HEK293 (cell line): ENCODE measurements at regions not wholly inside any gene's neighbourhood (a gene's known extent, or its start where the extent isn't known, plus 50 kb on each side); places are given as distances from the start of the nearest gene placed in this dataset.

ENCODE experiments used
- EGR2 ChIP-seq: fragments of 450-650 bp; formaldehyde crosslinking; IDR thresholded peaks from 2 replicates; pipeline ENCODE4 v1.5.1; 2016; ENCODE audit warnings: low read depth, missing biosample characterization, missing genetic modification characterization
- ELK4 ChIP-seq: IDR thresholded peaks from 2 replicates; pipeline ENCODE4 v1.6.1; 2011; ENCODE audit warnings: mild to moderate bottlenecking, low read depth, low read length, borderline replicate concordance
- INSM2 ChIP-seq: fragments of 450-650 bp; formaldehyde crosslinking; IDR thresholded peaks from 2 replicates; pipeline ENCODE4 v1.5.1; 2016; ENCODE audit warnings: missing biosample characterization, missing genetic modification characterization
- KLF16 ChIP-seq: fragments of 450-650 bp; formaldehyde crosslinking; IDR thresholded peaks from 2 replicates; pipeline ENCODE4 v1.5.1; 2017; ENCODE audit warnings: missing biosample characterization, missing genetic modification characterization
- SCRT2 ChIP-seq: fragments of 450-650 bp; formaldehyde crosslinking; IDR thresholded peaks from 2 replicates; pipeline ENCODE4 v1.5.1; 2016; ENCODE audit warnings: missing biosample characterization, missing genetic modification characterization
- WT1 ChIP-seq: fragments of 450-650 bp; formaldehyde crosslinking; IDR thresholded peaks from 2 replicates; pipeline ENCODE4 v1.5.1; 2016; ENCODE audit warnings: missing biosample characterization, missing genetic modification characterization
- ZFHX2 ChIP-seq: fragments of 450-650 bp; formaldehyde crosslinking; conservative IDR thresholded peaks from 2 replicates; pipeline ENCODE4 v1.5.1; 2016; ENCODE audit warnings: missing biosample characterization, missing genetic modification characterization
- ZNF132 ChIP-seq: fragments of 450-650 bp; formaldehyde crosslinking; IDR thresholded peaks from 2 replicates; pipeline ENCODE4 v1.5.1; 2017; ENCODE audit warnings: missing biosample characterization, missing genetic modification characterization, borderline replicate concordance
- ZNF133 ChIP-seq: fragments of 450-650 bp; formaldehyde crosslinking; IDR thresholded peaks from 2 replicates; pipeline ENCODE4 v1.5.1; 2016; ENCODE audit warnings: missing biosample characterization, missing genetic modification characterization
- ZNF155 ChIP-seq: fragments of 450-650 bp; formaldehyde crosslinking; IDR thresholded peaks from 2 replicates; pipeline ENCODE4 v1.5.1; 2016; ENCODE audit warnings: missing biosample characterization, missing genetic modification characterization
- ZNF169 ChIP-seq: fragments of 450-650 bp; formaldehyde crosslinking; IDR thresholded peaks from 2 replicates; pipeline ENCODE4 v1.5.1; 2016; ENCODE audit warnings: missing biosample characterization, missing genetic modification characterization
- ZNF19 ChIP-seq: fragments of 450-650 bp; formaldehyde crosslinking; IDR thresholded peaks from 2 replicates; pipeline ENCODE4; 2016; ENCODE audit warnings: missing biosample characterization, missing genetic modification characterization, low read depth
- ZNF24 ChIP-seq: fragments of 450-650 bp; formaldehyde crosslinking; IDR thresholded peaks from 2 replicates; pipeline ENCODE4 v1.5.1; 2016; ENCODE audit warnings: missing biosample characterization, missing genetic modification characterization
- ZNF248 ChIP-seq: fragments of 450-650 bp; formaldehyde crosslinking; IDR thresholded peaks from 2 replicates; pipeline ENCODE4 v1.5.1; 2017; ENCODE audit warnings: missing biosample characterization, missing genetic modification characterization
- ZNF350 ChIP-seq: fragments of 450-650 bp; formaldehyde crosslinking; IDR thresholded peaks from 2 replicates; pipeline ENCODE4 v1.5.0; 2017; ENCODE audit warnings: missing biosample characterization, mild to moderate bottlenecking, missing genetic modification characterization
- ZNF37A ChIP-seq: fragments of 450-650 bp; IDR thresholded peaks from 2 replicates; pipeline ENCODE4 v1.5.1; 2018; ENCODE audit warnings: missing biosample characterization, missing genetic modification characterization
- ZNF426 ChIP-seq: fragments of 450-650 bp; formaldehyde crosslinking; IDR thresholded peaks from 2 replicates; pipeline ENCODE4 v1.5.1; 2017; ENCODE audit warnings: missing biosample characterization, missing genetic modification characterization, mild to moderate bottlenecking, inconsistent platforms, moderate library complexity
- ZNF433 ChIP-seq: fragments of 450-650 bp; formaldehyde crosslinking; IDR thresholded peaks from 2 replicates; pipeline ENCODE4 v1.5.1; 2016; ENCODE audit warnings: missing biosample characterization, missing genetic modification characterization, low read depth
- ZNF473 ChIP-seq: fragments of 450-650 bp; formaldehyde crosslinking; IDR thresholded peaks from 2 replicates; pipeline ENCODE4 v1.5.1; 2017; ENCODE audit warnings: missing biosample characterization, missing genetic modification characterization
- ZNF488 ChIP-seq: fragments of 450-650 bp; formaldehyde crosslinking; IDR thresholded peaks from 2 replicates; pipeline ENCODE4 v1.5.1; 2016; ENCODE audit warnings: missing biosample characterization, missing genetic modification characterization
- ZNF514 ChIP-seq: fragments of 450-650 bp; formaldehyde crosslinking; IDR thresholded peaks from 2 replicates; pipeline ENCODE4 v1.5.1; 2016; ENCODE audit warnings: missing biosample characterization, missing genetic modification characterization
- ZNF549 ChIP-seq: fragments of 450-650 bp; IDR thresholded peaks from 2 replicates; pipeline ENCODE4 v1.5.1; 2018; ENCODE audit warnings: missing biosample characterization, missing genetic modification characterization, mild to moderate bottlenecking, inconsistent platforms, moderate library complexity
- ZNF558 ChIP-seq: fragments of 450-650 bp; formaldehyde crosslinking; IDR thresholded peaks from 2 replicates; pipeline ENCODE4 v1.5.1; 2016; ENCODE audit warnings: missing biosample characterization, missing genetic modification characterization
- ZNF561 ChIP-seq: fragments of 450-650 bp; IDR thresholded peaks from 2 replicates; pipeline ENCODE4 v1.5.1; 2018; ENCODE audit warnings: missing biosample characterization, missing genetic modification characterization, borderline replicate concordance
- ZNF585B ChIP-seq: fragments of 450-650 bp; formaldehyde crosslinking; IDR thresholded peaks from 2 replicates; pipeline ENCODE4 v1.5.1; 2016; ENCODE audit warnings: missing biosample characterization, missing genetic modification characterization
- ZNF658 ChIP-seq: fragments of 450-650 bp; formaldehyde crosslinking; IDR thresholded peaks from 2 replicates; pipeline ENCODE4; 2016; ENCODE audit warnings: missing biosample characterization, missing genetic modification characterization
- ZNF664 ChIP-seq: fragments of 450-650 bp; formaldehyde crosslinking; IDR thresholded peaks from 2 replicates; pipeline ENCODE4 v1.5.1; 2016; ENCODE audit warnings: missing biosample characterization, missing genetic modification characterization
- ZNF670 ChIP-seq: fragments of 450-650 bp; formaldehyde crosslinking; IDR thresholded peaks from 2 replicates; pipeline ENCODE4 v1.5.1; 2016; ENCODE audit warnings: missing biosample characterization, missing genetic modification characterization, low read depth
- ZNF677 ChIP-seq: fragments of 450-650 bp; IDR thresholded peaks from 2 replicates; pipeline ENCODE4 v1.5.0; 2018; ENCODE audit warnings: missing biosample characterization, mild to moderate bottlenecking, missing genetic modification characterization, moderate library complexity
- ZNF76 ChIP-seq: fragments of 450-650 bp; formaldehyde crosslinking; IDR thresholded peaks from 2 replicates; pipeline ENCODE4; 2016; ENCODE audit warnings: low read depth, missing biosample characterization, missing genetic modification characterization, borderline replicate concordance
- ZNF776 ChIP-seq: fragments of 450-650 bp; formaldehyde crosslinking; IDR thresholded peaks from 2 replicates; pipeline ENCODE4 v1.5.0; 2017; ENCODE audit warnings: missing biosample characterization, missing genetic modification characterization, borderline replicate concordance
- ZNF791 ChIP-seq: fragments of 450-650 bp; formaldehyde crosslinking; IDR thresholded peaks from 2 replicates; pipeline ENCODE4 v1.5.1; 2016; ENCODE audit warnings: missing biosample characterization, missing genetic modification characterization
- ZSCAN18 ChIP-seq: fragments of 450-650 bp; formaldehyde crosslinking; IDR thresholded peaks from 2 replicates; pipeline ENCODE4 v1.5.1; 2016; ENCODE audit warnings: missing biosample characterization, missing genetic modification characterization
- ZSCAN23 ChIP-seq: fragments of 450-650 bp; formaldehyde crosslinking; IDR thresholded peaks from 2 replicates; pipeline ENCODE4 v1.5.1; 2016; ENCODE audit warnings: missing biosample characterization, missing genetic modification characterization
- ZSCAN5A ChIP-seq: fragments of 450-650 bp; formaldehyde crosslinking; IDR thresholded peaks from 2 replicates; pipeline ENCODE4 v1.5.1; 2016; ENCODE audit warnings: missing biosample characterization, missing genetic modification characterization

- TF ChIP-seq ZNF426 (tag by site-specific recombination) (no peak), ZNF585B (tag by site-specific recombination) (no peak), ZNF248 (no peak), ZNF791 (tag by site-specific recombination) (no peak), ELK4 (no peak), ZNF558 (tag by site-specific recombination) (peak; percentile 54), ZNF155 (no peak), ZNF658 (no peak), SCRT2 (tag by site-specific recombination) (no peak), ZFHX2 (tag by site-specific recombination) (peak; percentile 78), ZNF19 (no peak), ZNF433 (tag by site-specific recombination) (no peak), ZSCAN18 (no peak), ZNF37A (tag by site-specific recombination) (no peak), INSM2 (tag by site-specific recombination) (peak; percentile 65; the same call in 1 of the 2 replicates), ZNF132 (no peak), ZNF561 (tag by site-specific recombination) (peak; percentile 76), ZNF169 (tag by site-specific recombination) (no peak), ZNF24 (peak; percentile 77), ZNF677 (tag by site-specific recombination) (no peak), ZNF549 (tag by site-specific recombination) (no peak), ZNF76 (tag by site-specific recombination) (no peak; the same call in 1 of the 2 replicates), ZSCAN23 (tag by site-specific recombination) (peak; percentile 84), ZNF670 (tag by site-specific recombination) (no peak), EGR2 (peak; percentile 63), ZNF776 (tag by site-specific recombination) (no peak), ZNF664 (tag by site-specific recombination) (peak; percentile 16; the same call in 1 of the 2 replicates), ZNF488 (tag by site-specific recombination) (0 out of 2 replicates have a peak, but pooled peaks have one; percentile 39), ZNF133 (tag by site-specific recombination) (no peak), ZSCAN5A (no peak), KLF16 (tag by site-specific recombination) (no peak; the same call in 1 of the 2 replicates), ZNF473 (tag by site-specific recombination) (no peak), ZNF350 (tag by site-specific recombination) (no peak), ZNF514 (no peak), WT1 (tag by site-specific recombination) (peak; percentile 86)
Measured at GRCh38 chr12:105562199-105562971, 231.9 kb downstream of the C12orf75 start (continued).
